MCF 10A (cell line): ENCODE measurements at regions not wholly inside any gene's neighbourhood (a gene's known extent, or its start where the extent isn't known, plus 50 kb on each side); places are given as distances from the start of the nearest gene placed in this dataset.

Experiments used
- BruUV-seq: library from RNA; stranded (reverse); fragments of 400-500 nt; replicated peaks from 2 replicates; lab custom pipeline; 2021; lab: Mats Ljungman, UMichigan
- CTCF ChIA-PET: fragments of 300-600 bp; sonication (Branson Sonifier 250); formaldehyde crosslinking; extraction: SDS; loops from one replicate; lab custom pipeline; 2021; ENCODE audit warnings: antibody characterized with exemption, inconsistent platforms; lab: Yijun Ruan, JAX
- POLR2A ChIA-PET: fragments of 300-600, 350-650 bp; sonication (Branson Sonifier 250); formaldehyde crosslinking; extraction: SDS; loops from one replicate; lab custom pipeline; 2020; ENCODE audit warnings: antibody characterized with exemption, inconsistent platforms; lab: Yijun Ruan, JAX
- DNase-seq: peaks from one replicate; pipeline ENCODE4 v3.0.0-alpha.2; 2018; ENCODE audit not compliant: unreplicated experiment
- H3K27ac Mint-ChIP-seq: one replicate; pipeline ENCODE4 v1.8.0; 2022; ENCODE audit warnings: mild to moderate bottlenecking, low read depth, mixed read lengths; ENCODE audit not compliant: unreplicated experiment
- H3K27me3 Mint-ChIP-seq: one replicate; pipeline ENCODE4 v1.8.0; 2022; ENCODE audit warnings: mixed read lengths; ENCODE audit not compliant: insufficient read depth, unreplicated experiment
- H3K36me3 Mint-ChIP-seq: one replicate; pipeline ENCODE4 v1.8.0; 2022; ENCODE audit warnings: mild to moderate bottlenecking, moderate library complexity, mixed read lengths; ENCODE audit not compliant: insufficient read depth, unreplicated experiment
- H3K4me1 Mint-ChIP-seq: one replicate; pipeline ENCODE4 v1.8.0; 2022; ENCODE audit warnings: mixed read lengths; ENCODE audit not compliant: insufficient read depth, unreplicated experiment
- H3K4me3 Mint-ChIP-seq: one replicate; pipeline ENCODE4 v1.8.0; 2022; ENCODE audit warnings: mild to moderate bottlenecking, moderate library complexity, mixed read lengths; ENCODE audit not compliant: unreplicated experiment
- H3K9me3 Mint-ChIP-seq: one replicate; pipeline ENCODE4 v1.8.0; 2022; ENCODE audit warnings: mixed read lengths; ENCODE audit not compliant: unreplicated experiment
- intact Hi-C: fragments of 100-400 bp; cut with micrococcal nuclease; formaldehyde crosslinking; loops from 2 replicates; pipeline ENCODE4 v1.14.1; 2022
- TF ChIP-seq, protein P1 (sequence below): fragments of 200-600 bp; IDR thresholded peaks from one replicate; pipeline ENCODE4 v1.8.0; 2022; ENCODE audit warnings: antibody characterized with exemption, mild to moderate bottlenecking; ENCODE audit not compliant: unreplicated experiment

DNA sequence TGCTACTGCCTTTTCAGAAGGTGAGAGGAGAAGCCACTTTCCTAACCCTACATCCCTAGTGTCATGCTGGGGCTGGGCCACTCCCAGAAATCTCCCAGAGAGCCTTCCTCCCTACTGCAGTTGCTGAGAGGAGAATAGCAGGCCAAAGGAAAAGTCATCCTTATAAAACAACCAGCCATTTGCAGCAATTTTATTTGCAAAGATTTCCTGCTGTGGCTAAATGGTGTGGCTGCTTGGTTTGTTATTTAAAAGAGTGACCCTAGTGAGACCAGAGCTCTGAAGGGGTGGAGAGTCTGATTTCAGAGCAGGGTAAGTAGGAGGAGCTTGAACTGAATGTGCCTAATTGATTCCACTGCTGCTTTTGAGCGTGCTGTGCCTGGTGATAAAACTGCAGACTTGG is 232.0 kb downstream of the GRIN2B start:
- intact Hi-C loops = no loop called here

DNA sequence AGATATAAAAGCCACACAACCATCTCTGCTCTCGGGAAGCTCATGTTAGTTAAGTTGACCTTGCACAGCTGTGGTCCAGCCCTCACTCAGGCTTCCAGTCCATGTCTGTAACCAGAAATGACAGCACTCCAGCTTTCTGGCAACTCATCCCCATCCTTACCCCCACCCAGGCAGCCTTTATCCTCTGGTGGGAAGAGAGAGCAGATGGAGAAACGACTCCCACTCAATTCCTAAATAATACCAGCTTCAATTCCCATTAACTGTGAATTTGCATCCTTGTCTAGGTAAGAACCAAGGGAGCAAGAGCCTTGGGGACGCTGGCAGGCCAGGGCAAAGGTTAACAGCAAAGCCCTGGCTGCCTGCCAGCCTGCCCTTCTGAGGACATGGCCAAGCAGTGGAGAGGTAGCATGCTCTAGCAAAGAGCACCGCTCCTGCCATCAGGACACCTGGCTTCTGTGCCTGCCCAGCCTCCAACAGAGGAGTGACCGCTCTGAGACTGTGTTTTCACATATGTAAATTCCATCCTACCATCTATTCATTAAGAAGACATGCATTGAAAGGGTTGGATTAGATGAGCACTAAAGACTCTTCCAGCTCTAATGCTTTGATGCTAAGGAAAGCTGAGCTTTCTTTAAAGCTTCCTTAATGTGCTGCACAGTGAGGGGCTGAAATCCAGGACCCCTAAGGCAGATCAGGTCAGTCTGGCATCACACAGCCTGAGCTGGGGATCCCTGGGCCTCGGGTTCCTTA is 236.1 kb downstream of the GRIN2B start:
- CTCF ChIA-PET = interaction anchor here (0.6 to 1.8 kb wide), 4 partner anchors 118 to 440 kb away, joined by 3 to 5 read pairs (median 4); no protein-coding TSS in a partner anchor

More for the DNA sequence above, 232.0 kb downstream of the GRIN2B start:
- Mint-ChIP-seq H3K4me3 (no peak overlapping the region), H3K27ac (no peak overlapping the region), H3K36me3 (peaks cover 6% of the 10 kb centered on the region), H3K4me1 (no peaks in the 10 kb centered on the region), H3K9me3 (peaks cover 8% of the 10 kb centered on the region), H3K27me3 (peaks cover 61% of the 10 kb centered on the region)
- no TSS peak for BruUV-seq
- POLR2A ChIA-PET = no interaction called here
- DNase-seq = no peak
- TF ChIP-seq, protein P1, sequence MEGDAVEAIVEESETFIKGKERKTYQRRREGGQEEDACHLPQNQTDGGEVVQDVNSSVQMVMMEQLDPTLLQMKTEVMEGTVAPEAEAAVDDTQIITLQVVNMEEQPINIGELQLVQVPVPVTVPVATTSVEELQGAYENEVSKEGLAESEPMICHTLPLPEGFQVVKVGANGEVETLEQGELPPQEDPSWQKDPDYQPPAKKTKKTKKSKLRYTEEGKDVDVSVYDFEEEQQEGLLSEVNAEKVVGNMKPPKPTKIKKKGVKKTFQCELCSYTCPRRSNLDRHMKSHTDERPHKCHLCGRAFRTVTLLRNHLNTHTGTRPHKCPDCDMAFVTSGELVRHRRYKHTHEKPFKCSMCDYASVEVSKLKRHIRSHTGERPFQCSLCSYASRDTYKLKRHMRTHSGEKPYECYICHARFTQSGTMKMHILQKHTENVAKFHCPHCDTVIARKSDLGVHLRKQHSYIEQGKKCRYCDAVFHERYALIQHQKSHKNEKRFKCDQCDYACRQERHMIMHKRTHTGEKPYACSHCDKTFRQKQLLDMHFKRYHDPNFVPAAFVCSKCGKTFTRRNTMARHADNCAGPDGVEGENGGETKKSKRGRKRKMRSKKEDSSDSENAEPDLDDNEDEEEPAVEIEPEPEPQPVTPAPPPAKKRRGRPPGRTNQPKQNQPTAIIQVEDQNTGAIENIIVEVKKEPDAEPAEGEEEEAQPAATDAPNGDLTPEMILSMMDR = no peak
- CTCF ChIA-PET = interaction anchor here (1.4 kb wide), 1 partner anchor 9 kb away, joined by 4 read pairs; no protein-coding TSS in a partner anchor

DNA sequence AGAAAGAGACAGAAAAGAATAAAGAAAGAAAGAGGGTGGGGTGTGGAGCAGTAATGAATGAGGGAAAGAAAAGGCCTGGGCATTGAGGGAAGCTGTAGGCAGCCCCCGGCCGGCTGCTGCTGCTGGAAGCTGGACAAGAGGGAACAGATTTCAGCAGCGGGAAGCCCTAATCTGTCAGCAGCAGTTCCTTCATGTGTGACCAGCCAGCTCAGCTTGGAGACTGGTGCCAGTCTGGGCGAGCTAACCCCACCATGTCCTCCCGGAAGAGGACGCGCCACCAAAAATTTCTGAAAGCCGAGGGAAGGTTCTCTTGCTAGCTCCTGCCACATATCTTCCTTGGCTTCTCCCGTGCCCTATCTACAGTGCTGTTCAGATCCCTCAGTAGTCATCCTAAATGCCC is 236.8 kb downstream of the GRIN2B start:
- no peak overlapping the region for H3K4me3 Mint-ChIP-seq
- no peaks in the 10 kb centered on the region for H3K4me1 Mint-ChIP-seq
- intact Hi-C loops = no loop called here
- POLR2A ChIA-PET = no interaction called here
- no TSS peak for BruUV-seq
- DNase-seq = no peak
- CTCF ChIA-PET = interaction anchor here (1.0 to 1.8 kb wide), 4 partner anchors 119 to 441 kb away, joined by 3 to 5 read pairs (median 4); no protein-coding TSS in a partner anchor
- no peak overlapping the region for H3K27ac Mint-ChIP-seq
- TF ChIP-seq, protein P1 = no peak
- H3K9me3 Mint-ChIP-seq = no peaks in the 10 kb centered on the region
- no peaks in the 10 kb centered on the region for H3K36me3 Mint-ChIP-seq
- peaks cover 50% of the 10 kb centered on the region for H3K27me3 Mint-ChIP-seq

More for the DNA sequence above, 236.1 kb downstream of the GRIN2B start:
- no peak overlapping the region for H3K27ac Mint-ChIP-seq
- intact Hi-C loops = no loop called here
- TF ChIP-seq, protein P1 = no peak
- H3K4me1 Mint-ChIP-seq = no peaks in the 10 kb centered on the region
- peaks cover 57% of the 10 kb centered on the region for H3K27me3 Mint-ChIP-seq
- no peaks in the 10 kb centered on the region for H3K36me3 Mint-ChIP-seq
- no peak for DNase-seq
- H3K4me3 Mint-ChIP-seq = no peak overlapping the region
- no TSS peak for BruUV-seq
- no peaks in the 10 kb centered on the region for H3K9me3 Mint-ChIP-seq
- POLR2A ChIA-PET = no interaction called here

DNA sequence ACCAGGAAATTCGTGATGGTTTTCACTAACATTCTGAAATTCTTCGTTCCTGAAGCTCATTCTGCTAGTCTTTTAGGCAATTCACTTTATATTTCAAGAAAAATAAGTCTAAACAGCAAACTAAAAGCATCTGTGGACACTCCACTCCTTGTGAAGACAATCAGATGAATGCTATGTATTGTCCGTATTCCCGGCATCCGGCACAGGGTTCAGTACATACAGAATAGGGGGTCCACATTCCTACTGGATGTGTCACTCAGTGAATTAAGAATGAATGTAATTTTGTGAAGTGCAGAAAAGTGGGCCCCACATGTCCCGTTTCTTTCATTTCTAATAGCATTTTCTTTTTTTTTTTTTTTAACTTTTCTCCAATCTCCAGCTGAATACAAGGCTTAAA is 241.3 kb downstream of the GRIN2B start:
- Mint-ChIP-seq H3K27me3 (peaks cover 28% of the 10 kb centered on the region), H3K4me1 (no peaks in the 10 kb centered on the region), H3K36me3 (no peaks in the 10 kb centered on the region), H3K27ac (no peak overlapping the region), H3K4me3 (no peak overlapping the region), H3K9me3 (no peaks in the 10 kb centered on the region)
- BruUV-seq = no TSS peak
- CTCF ChIA-PET = interaction anchor here (0.5 to 2.9 kb wide), 29 partner anchors 9 to 953 kb away, joined by 3 to 38 read pairs (median 4); partner anchors contain the start of gene GPRC5D
- POLR2A ChIA-PET = no interaction called here
- no peak for DNase-seq
- TF ChIP-seq, protein P1 = no peak
- intact Hi-C loops = no loop called here
